MCF 10A (cell line): ENCODE measurements at regions not wholly inside any gene's neighbourhood (a gene's known extent, or its start where the extent isn't known, plus 50 kb on each side); places are given as distances from the start of the nearest gene placed in this dataset.

ENCODE experiments used
- BruUV-seq: library from RNA; stranded (reverse); fragments of 400-500 nt; replicated peaks from 2 replicates; lab custom pipeline; 2021; lab: Mats Ljungman, UMichigan
- CTCF ChIA-PET: fragments of 300-600 bp; sonication (Branson Sonifier 250); formaldehyde crosslinking; extraction: SDS; loops from one replicate; lab custom pipeline; 2021; ENCODE audit warnings: antibody characterized with exemption, inconsistent platforms; lab: Yijun Ruan, JAX
- POLR2A ChIA-PET: fragments of 300-600, 350-650 bp; sonication (Branson Sonifier 250); formaldehyde crosslinking; extraction: SDS; loops from one replicate; lab custom pipeline; 2020; ENCODE audit warnings: antibody characterized with exemption, inconsistent platforms; lab: Yijun Ruan, JAX
- DNase-seq: peaks from one replicate; pipeline ENCODE4 v3.0.0-alpha.2; 2018; ENCODE audit not compliant: unreplicated experiment
- H3K27ac Mint-ChIP-seq: one replicate; pipeline ENCODE4 v1.8.0; 2022; ENCODE audit warnings: mild to moderate bottlenecking, low read depth, mixed read lengths; ENCODE audit not compliant: unreplicated experiment
- H3K27me3 Mint-ChIP-seq: one replicate; pipeline ENCODE4 v1.8.0; 2022; ENCODE audit warnings: mixed read lengths; ENCODE audit not compliant: insufficient read depth, unreplicated experiment
- H3K36me3 Mint-ChIP-seq: one replicate; pipeline ENCODE4 v1.8.0; 2022; ENCODE audit warnings: mild to moderate bottlenecking, moderate library complexity, mixed read lengths; ENCODE audit not compliant: insufficient read depth, unreplicated experiment
- H3K4me1 Mint-ChIP-seq: one replicate; pipeline ENCODE4 v1.8.0; 2022; ENCODE audit warnings: mixed read lengths; ENCODE audit not compliant: insufficient read depth, unreplicated experiment
- H3K4me3 Mint-ChIP-seq: one replicate; pipeline ENCODE4 v1.8.0; 2022; ENCODE audit warnings: mild to moderate bottlenecking, moderate library complexity, mixed read lengths; ENCODE audit not compliant: unreplicated experiment
- H3K9me3 Mint-ChIP-seq: one replicate; pipeline ENCODE4 v1.8.0; 2022; ENCODE audit warnings: mixed read lengths; ENCODE audit not compliant: unreplicated experiment
- intact Hi-C: fragments of 100-400 bp; cut with micrococcal nuclease; formaldehyde crosslinking; loops from 2 replicates; pipeline ENCODE4 v1.14.1; 2022
- TF ChIP-seq, protein P1 (sequence below): fragments of 200-600 bp; IDR thresholded peaks from one replicate; pipeline ENCODE4 v1.8.0; 2022; ENCODE audit warnings: antibody characterized with exemption, mild to moderate bottlenecking; ENCODE audit not compliant: unreplicated experiment

DNA sequence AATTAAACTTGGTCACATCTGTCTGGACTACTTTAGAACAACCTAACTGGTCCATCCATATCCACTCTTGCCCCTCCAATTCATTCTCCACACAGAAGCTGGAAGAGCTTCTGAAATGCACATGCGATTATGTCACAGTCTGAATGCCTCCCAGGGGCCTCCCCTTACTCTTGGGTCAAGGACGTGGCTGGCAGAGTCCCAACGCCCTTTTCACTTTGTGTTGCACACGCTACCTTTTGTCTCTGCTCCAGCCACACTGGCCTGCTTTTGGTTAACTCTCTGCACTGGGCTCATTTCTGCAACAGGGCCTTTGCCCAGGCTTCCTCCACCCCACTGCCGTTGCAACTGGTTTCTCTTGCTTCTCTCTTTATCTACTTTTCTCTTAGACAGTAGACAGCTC lies 245.2 kb downstream of the IL20RB start:
- Mint-ChIP-seq H3K4me1 (no peaks in the 10 kb centered on the region), H3K27me3 (no peaks in the 10 kb centered on the region), H3K27ac (no peak overlapping the region), H3K9me3 (no peaks in the 10 kb centered on the region), H3K36me3 (no peaks in the 10 kb centered on the region), H3K4me3 (no peak overlapping the region)
- ChIA-PET POLR2A (no interaction called here), CTCF (no interaction called here)
- intact Hi-C loops = no loop called here
- BruUV-seq = no TSS peak
- no peak for DNase-seq
- TF ChIP-seq, protein P1, sequence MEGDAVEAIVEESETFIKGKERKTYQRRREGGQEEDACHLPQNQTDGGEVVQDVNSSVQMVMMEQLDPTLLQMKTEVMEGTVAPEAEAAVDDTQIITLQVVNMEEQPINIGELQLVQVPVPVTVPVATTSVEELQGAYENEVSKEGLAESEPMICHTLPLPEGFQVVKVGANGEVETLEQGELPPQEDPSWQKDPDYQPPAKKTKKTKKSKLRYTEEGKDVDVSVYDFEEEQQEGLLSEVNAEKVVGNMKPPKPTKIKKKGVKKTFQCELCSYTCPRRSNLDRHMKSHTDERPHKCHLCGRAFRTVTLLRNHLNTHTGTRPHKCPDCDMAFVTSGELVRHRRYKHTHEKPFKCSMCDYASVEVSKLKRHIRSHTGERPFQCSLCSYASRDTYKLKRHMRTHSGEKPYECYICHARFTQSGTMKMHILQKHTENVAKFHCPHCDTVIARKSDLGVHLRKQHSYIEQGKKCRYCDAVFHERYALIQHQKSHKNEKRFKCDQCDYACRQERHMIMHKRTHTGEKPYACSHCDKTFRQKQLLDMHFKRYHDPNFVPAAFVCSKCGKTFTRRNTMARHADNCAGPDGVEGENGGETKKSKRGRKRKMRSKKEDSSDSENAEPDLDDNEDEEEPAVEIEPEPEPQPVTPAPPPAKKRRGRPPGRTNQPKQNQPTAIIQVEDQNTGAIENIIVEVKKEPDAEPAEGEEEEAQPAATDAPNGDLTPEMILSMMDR = no peak

DNA sequence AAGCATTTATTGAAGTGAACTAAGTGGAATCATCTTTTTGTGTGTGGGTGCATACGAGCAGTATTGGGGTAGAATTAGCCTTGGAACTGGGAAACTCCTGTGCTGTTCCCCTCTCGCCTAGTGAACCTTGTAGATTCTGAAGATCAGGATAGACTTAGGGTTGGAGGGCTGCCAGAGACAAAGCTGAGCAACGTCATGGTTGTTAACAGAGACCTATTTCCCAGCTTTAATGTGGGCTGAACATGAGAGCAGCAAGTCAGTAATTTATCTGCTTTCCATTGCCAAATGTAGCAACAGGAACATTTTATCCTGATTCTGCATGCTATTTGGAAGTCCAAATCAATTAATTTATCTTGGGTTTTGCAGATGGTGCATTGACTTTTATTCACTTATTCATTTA lies 246.6 kb downstream of the IL20RB start:
- TF ChIP-seq, protein P1 = no peak
- ChIA-PET CTCF (no interaction called here), POLR2A (interaction anchor here (1.2 kb wide), 1 partner anchor 19 kb away, joined by 3 read pairs; no protein-coding TSS in a partner anchor)
- Mint-ChIP-seq H3K4me3 (no peak overlapping the region), H3K27ac (no peak overlapping the region), H3K9me3 (no peaks in the 10 kb centered on the region), H3K27me3 (no peaks in the 10 kb centered on the region), H3K36me3 (no peaks in the 10 kb centered on the region), H3K4me1 (no peaks in the 10 kb centered on the region)
- DNase-seq = no peak
- no TSS peak for BruUV-seq
- intact Hi-C loops = no loop called here

DNA sequence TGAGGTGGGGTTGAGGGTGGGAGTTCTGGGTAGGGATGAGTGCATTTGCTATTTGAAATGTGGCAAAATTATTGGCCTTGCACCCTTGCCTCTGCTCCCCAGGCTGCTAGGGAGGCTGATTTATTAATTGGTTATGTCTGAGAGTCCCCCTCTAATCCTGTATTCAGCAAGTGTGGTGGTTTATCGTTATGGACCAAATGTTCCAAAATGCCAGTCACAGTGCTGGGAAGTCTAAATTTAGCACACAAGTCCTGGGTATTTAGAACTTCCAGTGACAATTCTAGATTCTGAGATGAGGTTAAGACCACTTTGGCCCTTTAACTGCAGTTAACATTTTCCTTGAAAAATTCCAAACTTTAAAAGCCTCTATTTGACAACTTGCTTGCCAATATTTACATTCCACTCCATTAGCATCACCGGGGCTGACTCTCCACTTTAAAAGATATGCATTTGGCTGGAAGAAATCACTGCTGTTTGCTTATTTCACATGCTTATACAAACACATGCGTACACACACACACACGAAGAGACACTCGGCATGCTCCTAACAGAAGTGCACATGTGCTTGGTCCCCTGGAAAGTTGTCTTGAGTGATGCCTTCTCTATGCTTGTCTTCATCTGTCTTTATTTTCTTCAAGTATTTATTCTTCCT lies 247.7 kb downstream of the IL20RB start:
- intact Hi-C loops = no loop called here
- DNase-seq = no peak
- Mint-ChIP-seq H3K4me1 (no peaks in the 10 kb centered on the region), H3K27me3 (no peaks in the 10 kb centered on the region), H3K36me3 (no peaks in the 10 kb centered on the region), H3K4me3 (no peak overlapping the region), H3K9me3 (no peaks in the 10 kb centered on the region), H3K27ac (no peak overlapping the region)
- ChIA-PET POLR2A (no interaction called here), CTCF (no interaction called here)
- no TSS peak for BruUV-seq
- TF ChIP-seq, protein P1 = no peak

DNA sequence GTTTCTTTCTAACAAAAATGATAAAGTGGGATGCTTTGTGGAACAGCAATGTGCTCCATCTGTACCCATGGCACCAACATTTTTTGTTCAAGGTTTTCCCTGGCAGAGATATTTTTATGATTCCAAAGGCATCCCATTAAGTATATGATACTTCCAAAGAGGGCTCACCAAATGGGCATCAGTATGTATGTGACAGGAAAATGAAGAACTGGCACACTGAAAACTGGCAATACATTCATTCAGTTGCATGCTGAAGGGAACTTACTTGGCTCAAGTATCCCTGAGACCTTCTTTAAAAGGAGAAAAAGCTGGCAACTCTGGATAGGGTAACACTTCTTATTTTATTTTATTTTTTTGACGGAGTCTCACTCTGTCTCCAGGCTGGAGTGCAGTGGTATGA lies 249.8 kb downstream of the IL20RB start:
- no peak for DNase-seq
- CTCF ChIA-PET = no interaction called here
- Mint-ChIP-seq H3K36me3 (no peaks in the 10 kb centered on the region), H3K4me3 (no peak overlapping the region), H3K4me1 (no peaks in the 10 kb centered on the region), H3K27ac (no peak overlapping the region), H3K9me3 (no peaks in the 10 kb centered on the region), H3K27me3 (no peaks in the 10 kb centered on the region)
- intact Hi-C loops = no loop called here
- no TSS peak for BruUV-seq
- TF ChIP-seq, protein P1 = no peak
- POLR2A ChIA-PET = interaction anchor here (0.6 kb wide), 1 partner anchor 578 kb away, joined by 4 read pairs; no protein-coding TSS in a partner anchor
